ENCODE measurements at regions not wholly inside any gene's neighbourhood (a gene's known extent, or its start where the extent isn't known, plus 50 kb on each side); places are given as distances from the start of the nearest gene placed in this dataset.

GRCh38 chr14:104510216-104510615, 69.3 kb upstream of the C14orf180 start (continued):
- no peak for TF ChIP-seq REST (IDR thresholded peaks at IDR 0.05; ENCODE audit: low read depth)
- TF ChIP-seq SRF (IDR thresholded peaks at IDR 0.05; ENCODE audit: low read depth), result no peak
- TF ChIP-seq JUND (IDR thresholded peaks at IDR 0.05), result no peak
- no peak for TF ChIP-seq CEBPB (IDR thresholded peaks at IDR 0.05; ENCODE audit: low read depth)
- no peak for TF ChIP-seq MAX (IDR thresholded peaks at IDR 0.05)
- no peak for TF ChIP-seq POLR2AphosphoS5 (IDR thresholded peaks at IDR 0.05; ENCODE audit: low read depth, low read length)
- TF ChIP-seq TCF7L2 (IDR thresholded peaks at IDR 0.05; ENCODE audit: borderline replicate concordance, extremely low read depth, insufficient read depth, insufficient read length), result no peak
- no peak for TF ChIP-seq EZH2phosphoT487 (IDR thresholded peaks at IDR 0.05; ENCODE audit: borderline replicate concordance)
- TF ChIP-seq ELF1 (IDR thresholded peaks at IDR 0.05; ENCODE audit: borderline replicate concordance, low read depth), result no peak
- no peak for TF ChIP-seq POLR2A (IDR thresholded peaks at IDR 0.05; ENCODE audit: borderline replicate concordance, extremely low read depth, insufficient read depth, insufficient read length)
- TF ChIP-seq, protein P1, sequence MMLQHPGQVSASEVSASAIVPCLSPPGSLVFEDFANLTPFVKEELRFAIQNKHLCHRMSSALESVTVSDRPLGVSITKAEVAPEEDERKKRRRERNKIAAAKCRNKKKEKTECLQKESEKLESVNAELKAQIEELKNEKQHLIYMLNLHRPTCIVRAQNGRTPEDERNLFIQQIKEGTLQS (IDR thresholded peaks at IDR 0.05), result no peak

DNA sequence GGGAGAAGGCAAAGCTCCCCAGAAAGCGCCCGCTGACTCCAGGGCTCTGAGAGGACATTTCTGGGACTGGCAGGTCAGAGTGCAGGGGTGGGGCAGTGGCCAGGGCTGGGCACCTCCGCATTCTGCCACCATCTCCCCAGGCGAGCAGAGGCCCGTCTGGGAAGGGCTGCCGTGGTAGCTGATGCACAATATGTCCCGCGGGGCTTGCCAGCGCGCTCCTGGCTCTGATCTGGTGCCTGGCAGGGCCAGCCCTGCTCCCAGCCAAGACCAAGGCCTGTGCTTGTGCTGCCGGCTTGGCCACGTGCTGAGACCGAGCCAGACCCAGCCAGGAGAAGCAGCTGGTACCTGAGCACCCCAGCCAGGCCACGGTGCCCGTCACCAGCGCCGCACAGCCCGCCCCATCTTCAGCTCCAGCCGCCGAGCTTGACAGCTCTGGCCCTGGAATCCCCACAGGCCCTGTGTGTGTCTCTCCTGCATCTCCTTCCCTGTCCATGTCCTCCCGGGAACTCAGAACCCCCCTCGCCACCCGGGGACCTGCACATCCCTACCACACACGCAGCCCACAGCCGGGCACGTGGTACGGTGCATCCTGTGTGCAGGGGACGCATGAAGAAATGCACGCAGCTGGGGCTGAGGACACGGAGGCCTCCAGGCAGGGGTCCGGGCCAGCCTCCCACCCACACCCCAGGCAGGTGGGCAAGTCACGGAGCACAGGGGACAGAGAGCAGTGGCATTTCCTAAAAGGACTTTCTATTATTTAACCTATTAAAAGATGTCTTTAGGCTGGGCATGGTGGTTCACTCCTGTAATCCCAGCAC, 68.6 kb upstream of the C14orf180 start:
- H3K9me2 ChIP-seq (ENCODE audit: insufficient read depth), result no peaks in the 10 kb centered on the region
- no peaks in the 10 kb centered on the region for H3K4me1 ChIP-seq (ENCODE audit: control insufficient read depth in 1 of 2, insufficient read depth in 2 of 2, low read length in 2 of 2)
- intact Hi-C loops (cut with micrococcal nuclease), result no loop called here
- ATAC-seq (no peak), DNase-seq (ENCODE audit: low read depth, low spot score) (no peak)
- ChIA-PET RAD21 (ENCODE audit: low non-redundant PET in 1 of 2, low total read pairs in 2 of 2, uncharacterized antibody in 2 of 2, unreplicated experiment in 2 of 2) (no interaction called here), POLR2A (no interaction called here), CTCF (no interaction called here)
- no TSS peak for BruUV-seq (replicated peaks)
- H3K36me3 ChIP-seq (ENCODE audit: control insufficient read depth in 1 of 2, insufficient read depth in 2 of 2, low read length in 2 of 2), result no peaks in the 10 kb centered on the region
- no peak overlapping the region for H3K27ac ChIP-seq (ENCODE audit: low read depth, low read length)
- peaks cover 14% of the 10 kb centered on the region; the same call in 1 of the 2 replicates for H3K27me3 ChIP-seq (ENCODE audit: insufficient read depth, low read length)
- no peak overlapping the region for H3K4me2 ChIP-seq (ENCODE audit: low read length)
- no peak overlapping the region for H2AFZ ChIP-seq (ENCODE audit: low read depth, low read length, poor library complexity, severe bottlenecking)
- no peak overlapping the region for H3K4me3 ChIP-seq (replicated peaks in 1 of 2; ENCODE audit: low read depth in 1 of 2, low read length in 2 of 2)
- no peak overlapping the region for H3K9ac ChIP-seq (ENCODE audit: low read length)
- H3K9me3 ChIP-seq (ENCODE audit: control insufficient read depth in 1 of 2, insufficient read depth in 1 of 2, low read depth in 1 of 2, low read length in 2 of 2), result no peaks in the 10 kb centered on the region
- no peaks in the 10 kb centered on the region for H3K79me2 ChIP-seq (ENCODE audit: insufficient read depth, low read length)
- H4K20me1 ChIP-seq (ENCODE audit: insufficient read depth), result no peaks in the 10 kb centered on the region
- TF ChIP-seq EGR1 (IDR thresholded peaks at IDR 0.05; ENCODE audit: low read depth) (no peak), ELF1 (IDR thresholded peaks at IDR 0.05; ENCODE audit: borderline replicate concordance, low read depth) (no peak), POLR2A (IDR thresholded peaks at IDR 0.05; ENCODE audit: borderline replicate concordance, extremely low read depth, insufficient read depth, insufficient read length) (no peak), ZBTB33 (IDR thresholded peaks at IDR 0.05; ENCODE audit: extremely low read depth, insufficient replicate concordance, low read length) (no peak), SP1 (IDR thresholded peaks at IDR 0.05; ENCODE audit: low read depth) (no peak), SIN3A (IDR thresholded peaks at IDR 0.05; ENCODE audit: low read depth) (no peak), TCF7L2 (IDR thresholded peaks at IDR 0.05; ENCODE audit: borderline replicate concordance, extremely low read depth, insufficient read depth, insufficient read length) (no peak), JUND (IDR thresholded peaks at IDR 0.05) (no peak), CEBPB (IDR thresholded peaks at IDR 0.05; ENCODE audit: low read depth) (no peak), SRF (IDR thresholded peaks at IDR 0.05; ENCODE audit: low read depth) (no peak), YY1 (IDR thresholded peaks at IDR 0.05; ENCODE audit: extremely low read depth, insufficient replicate concordance, low read depth, low read length) (no peak), EZH2phosphoT487 (IDR thresholded peaks at IDR 0.05; ENCODE audit: borderline replicate concordance) (no peak), EZH2 (IDR thresholded peaks at IDR 0.05) (no peak), CBX3 (IDR thresholded peaks at IDR 0.05; ENCODE audit: low read depth) (no peak)
- TF ChIP-seq, protein P1 (IDR thresholded peaks at IDR 0.05), result no peak
